HL-60 (cell line): ENCODE measurements at regions not wholly inside any gene's neighbourhood (a gene's known extent, or its start where the extent isn't known, plus 50 kb on each side); places are given as distances from the start of the nearest gene placed in this dataset.
"Not testable (repeated sequence)": the region's sequence is repeated elsewhere in the genome, so short reads cannot be mapped to it uniquely, and the experiment has no call there.

Experiments used
- DNase-seq, 2 experiments: peaks; one replicate each; pipeline ENCODE4 v3.0.0-alpha.2; 2010 to 2020; ENCODE audit warnings: low read depth in 1 of 2, low spot score in 1 of 2
- H3K27ac ChIP-seq: fragments of 250-450 bp; sonication (Bioruptor Pico); replicated peaks from 2 replicates; pipeline ENCODE4 v1.5.1; 2020; ENCODE audit warnings: mild to moderate bottlenecking, moderate library complexity
- H3K27me3 ChIP-seq: fragments of 250-450 bp; sonication (Bioruptor Pico); 2 replicates; pipeline ENCODE4 v1.5.1; 2021; ENCODE audit warnings: mild to moderate bottlenecking, moderate library complexity; ENCODE audit not compliant: insufficient read depth, poor library complexity, severe bottlenecking
- H3K4me3 ChIP-seq: replicated peaks from 2 replicates; pipeline ENCODE4 v1.5.1; 2011; ENCODE audit warnings: mild to moderate bottlenecking, control low read depth, low read length; ENCODE audit not compliant: insufficient read depth
- CTCF ChIP-seq: IDR thresholded peaks from one replicate; pipeline ENCODE4 v1.5.1; 2011; ENCODE audit warnings: low read length, control low read depth, inconsistent platforms; ENCODE audit not compliant: insufficient read depth
- GABPA ChIP-seq: IDR thresholded peaks from 2 replicates; pipeline ENCODE4 v1.6.1; 2012; ENCODE audit warnings: low read depth
- POLR2AphosphoS5 ChIP-seq: IDR thresholded peaks from 2 replicates; pipeline ENCODE4 v1.6.1; 2012; ENCODE audit warnings: low read depth
- REST ChIP-seq: IDR thresholded peaks from 2 replicates; pipeline ENCODE4 v1.6.1; 2012; ENCODE audit warnings: low read depth; ENCODE audit not compliant: insufficient replicate concordance
- SPI1 ChIP-seq: IDR thresholded peaks from 2 replicates; pipeline ENCODE4 v1.6.1; 2012; ENCODE audit warnings: low read depth, mild to moderate bottlenecking, borderline replicate concordance

GRCh38 chr13:47875201-47875600 lies 125.9 kb downstream of the SUCLA2 start:
- no peak for TF ChIP-seq REST
- TF ChIP-seq GABPA: no peak
- TF ChIP-seq CTCF: no peak
- TF ChIP-seq SPI1: peak; percentile 81; the same call in 1 of the 2 replicates
- H3K27ac ChIP-seq: no peak overlapping the region
- H3K27me3 ChIP-seq: no peaks in the 10 kb centered on the region
- no peak overlapping the region for H3K4me3 ChIP-seq
- DNase-seq: peak; percentile 39 to 78

- not testable (repeated sequence) for DNase-seq, H3K27ac ChIP-seq, H3K27me3 ChIP-seq, H3K4me3 ChIP-seq
These were observed 127.1 kb downstream of the SUCLA2 start for GRCh38 chr13:47873987-47874386.

GRCh38 chr13:47873319-47873718 lies 127.8 kb downstream of the SUCLA2 start:
- not testable (repeated sequence) for H3K27ac ChIP-seq, DNase-seq, H3K27me3 ChIP-seq, H3K4me3 ChIP-seq

GRCh38 chr13:47869776-47870175 lies 131.3 kb downstream of the SUCLA2 start:
- no peaks in the 10 kb centered on the region for H3K27me3 ChIP-seq
- no peak overlapping the region for H3K4me3 ChIP-seq
- H3K27ac ChIP-seq: no peak overlapping the region
- TF ChIP-seq POLR2AphosphoS5 (no peak), GABPA (no peak), REST (no peak), CTCF (no peak), SPI1 (no peak)
- no peak for DNase-seq

GRCh38 chr13:47865883-47866282 lies 135.2 kb downstream of the SUCLA2 start:
- Histone ChIP-seq H3K4me3 (no peak overlapping the region), H3K27ac (no peak overlapping the region), H3K27me3 (no peaks in the 10 kb centered on the region)
- TF ChIP-seq SPI1: no peak
- no peak for TF ChIP-seq GABPA
- TF ChIP-seq POLR2AphosphoS5: no peak
- no peak for TF ChIP-seq CTCF
- TF ChIP-seq REST: no peak
- no peak for DNase-seq
